ENCODE measurements at regions not wholly inside any gene's neighbourhood (a gene's known extent, or its start where the extent isn't known, plus 50 kb on each side); places are given as distances from the start of the nearest gene placed in this dataset.

- Histone ChIP-seq H3K4me1 (ENCODE audit: control insufficient read depth in 2 of 2, insufficient read depth in 2 of 2, low read length in 2 of 2) (no peaks in the 10 kb centered on the region), H3K36me3 (ENCODE audit: control insufficient read depth in 2 of 3, insufficient read depth in 3 of 3, low read length in 3 of 3) (no peaks in the 10 kb centered on the region), H3K4me3 (ENCODE audit: low read length) (no peak overlapping the region), H3K27ac (ENCODE audit: low read depth, low read length) (no peak overlapping the region), H3K27me3 (ENCODE audit: control insufficient read depth in 2 of 2, insufficient read depth in 2 of 2, low read length in 2 of 2) (no peaks in the 10 kb centered on the region), H3K9me3 (ENCODE audit: control insufficient read depth in 2 of 3, low read length in 3 of 3) (no peaks in the 10 kb centered on the region)
- intact Hi-C loops (cut with micrococcal nuclease) = loop anchor here (1.0 to 5.0 kb wide), 7 partner anchors 65 to 331 kb away; no protein-coding TSS in a partner anchor
- H3K27ac Mint-ChIP-seq = no peak overlapping the region
- no peaks in the 10 kb centered on the region for H3K27me3 Mint-ChIP-seq
- ATAC-seq (peak; percentile 84), DNase-seq (peak; percentile 11 to 73 (median 53))
- H3K4me1 Mint-ChIP-seq = peaks cover 0 to 37% (median 5%) of the 10 kb centered on the region in 7 donors
- POLR2A ChIA-PET = interaction anchor here (0.6 to 0.8 kb wide), 2 partner anchors 74 to 154 kb away, joined by 3 read pairs; no protein-coding TSS in a partner anchor
- H3K4me3 Mint-ChIP-seq = no peak overlapping the region
- peaks cover 0 to 4% (median 0%) of the 10 kb centered on the region in 5 donors for H3K36me3 Mint-ChIP-seq
- peaks cover 0 to 1% (median 0%) of the 10 kb centered on the region in 11 donors for H3K9me3 Mint-ChIP-seq
- CTCF ChIA-PET = interaction anchor here (0.6 to 9.4 kb wide), 18 partner anchors 14 to 953 kb away, joined by 3 to 111 read pairs (median 4); no protein-coding TSS in a partner anchor
These were observed 123.6 kb downstream of the PALM2AKAP2 start for GRCh38 chr9:109903515-109904138.

GRCh38 chr9:109904666-109905065 is 124.7 kb downstream of the PALM2AKAP2 start:
- ATAC-seq = no peak
- ChIA-PET CTCF (interaction anchor here (0.7 to 9.4 kb wide), 6 partner anchors 85 to 244 kb away, joined by 3 to 111 read pairs (median 3); no protein-coding TSS in a partner anchor), POLR2A (no interaction called here)
- Mint-ChIP-seq H3K27ac (no peak overlapping the region), H3K4me1 (peaks cover 0 to 33% (median 5%) of the 10 kb centered on the region in 7 donors), H3K9me3 (peaks cover 0 to 1% (median 0%) of the 10 kb centered on the region in 11 donors), H3K27me3 (no peaks in the 10 kb centered on the region), H3K4me3 (no peak overlapping the region), H3K36me3 (peaks cover 0 to 2% (median 0%) of the 10 kb centered on the region in 5 donors)
- Histone ChIP-seq H3K4me3 (ENCODE audit: low read length) (no peak overlapping the region), H3K36me3 (ENCODE audit: control insufficient read depth in 2 of 3, insufficient read depth in 3 of 3, low read length in 3 of 3) (no peaks in the 10 kb centered on the region), H3K9me3 (ENCODE audit: control insufficient read depth in 2 of 3, low read length in 3 of 3) (no peaks in the 10 kb centered on the region), H3K4me1 (ENCODE audit: control insufficient read depth in 2 of 2, insufficient read depth in 2 of 2, low read length in 2 of 2) (no peaks in the 10 kb centered on the region), H3K27ac (ENCODE audit: low read depth, low read length) (no peak overlapping the region), H3K27me3 (ENCODE audit: control insufficient read depth in 2 of 2, insufficient read depth in 2 of 2, low read length in 2 of 2) (no peaks in the 10 kb centered on the region)
- intact Hi-C loops (cut with micrococcal nuclease) = loop anchor here (5.0 kb wide), 2 partner anchors 68 to 332 kb away; no protein-coding TSS in a partner anchor
- DNase-seq = no peak

GRCh38 chr9:109905472-109905871 is 125.5 kb downstream of the PALM2AKAP2 start:
- peaks cover 0 to 1% (median 0%) of the 10 kb centered on the region in 11 donors for H3K9me3 Mint-ChIP-seq
- H3K9me3 ChIP-seq (ENCODE audit: control insufficient read depth in 2 of 3, low read length in 3 of 3) = no peaks in the 10 kb centered on the region
- no peak for ATAC-seq
- no peaks in the 10 kb centered on the region for H3K36me3 Mint-ChIP-seq
- ChIA-PET POLR2A (no interaction called here), CTCF (interaction anchor here (0.6 to 9.4 kb wide), 5 partner anchors 12 to 245 kb away, joined by 3 to 111 read pairs (median 4); no protein-coding TSS in a partner anchor)
- peaks cover 0 to 27% (median 5%) of the 10 kb centered on the region in 7 donors for H3K4me1 Mint-ChIP-seq
- no peak overlapping the region for H3K27ac ChIP-seq (ENCODE audit: low read depth, low read length)
- no peak for DNase-seq
- H3K36me3 ChIP-seq (ENCODE audit: control insufficient read depth in 2 of 3, insufficient read depth in 3 of 3, low read length in 3 of 3) = no peaks in the 10 kb centered on the region
- intact Hi-C loops (cut with micrococcal nuclease) = no loop called here
- no peaks in the 10 kb centered on the region for H3K27me3 ChIP-seq (ENCODE audit: control insufficient read depth in 2 of 2, insufficient read depth in 2 of 2, low read length in 2 of 2)
- no peak overlapping the region for H3K4me3 ChIP-seq (ENCODE audit: low read length)
- H3K4me3 Mint-ChIP-seq = no peak overlapping the region
- H3K27me3 Mint-ChIP-seq = no peaks in the 10 kb centered on the region
- no peaks in the 10 kb centered on the region for H3K4me1 ChIP-seq (ENCODE audit: control insufficient read depth in 2 of 2, insufficient read depth in 2 of 2, low read length in 2 of 2)
- H3K27ac Mint-ChIP-seq = no peak overlapping the region

- DNase-seq = no peak
- Histone ChIP-seq H3K9me3 (ENCODE audit: control insufficient read depth in 2 of 3, low read length in 3 of 3) (no peaks in the 10 kb centered on the region), H3K4me3 (ENCODE audit: low read length) (no peak overlapping the region), H3K4me1 (ENCODE audit: control insufficient read depth in 2 of 2, insufficient read depth in 2 of 2, low read length in 2 of 2) (no peaks in the 10 kb centered on the region), H3K36me3 (ENCODE audit: control insufficient read depth in 2 of 3, insufficient read depth in 3 of 3, low read length in 3 of 3) (no peaks in the 10 kb centered on the region), H3K27me3 (ENCODE audit: control insufficient read depth in 2 of 2, insufficient read depth in 2 of 2, low read length in 2 of 2) (no peaks in the 10 kb centered on the region), H3K27ac (ENCODE audit: low read depth, low read length) (no peak overlapping the region)
- CTCF ChIA-PET = interaction anchor here (0.6 to 9.4 kb wide), 5 partner anchors 44 to 263 kb away, joined by 5 to 111 read pairs (median 6); no protein-coding TSS in a partner anchor
- no peaks in the 10 kb centered on the region for H3K27me3 Mint-ChIP-seq
- H3K27ac Mint-ChIP-seq = peak overlapping the region in 1 of 9 donors; percentile 1
- POLR2A ChIA-PET = interaction anchor here (1.0 kb wide), 1 partner anchor 12 kb away, joined by 3 read pairs; no protein-coding TSS in a partner anchor
- H3K4me1 Mint-ChIP-seq = peaks cover 0 to 23% (median 5%) of the 10 kb centered on the region in 7 donors
- intact Hi-C loops (cut with micrococcal nuclease) = loop anchor here in 1 of 2 donors (2.0 kb wide), 1 partner anchor 142 kb away; no protein-coding TSS in a partner anchor
- no peaks in the 10 kb centered on the region for H3K36me3 Mint-ChIP-seq
- ATAC-seq = no peak
- no peak overlapping the region for H3K4me3 Mint-ChIP-seq
- peaks cover 0 to 1% (median 0%) of the 10 kb centered on the region in 11 donors for H3K9me3 Mint-ChIP-seq
These were observed 126.9 kb downstream of the PALM2AKAP2 start for GRCh38 chr9:109906766-109907382.

GRCh38 chr9:109907400-109907799 is 127.4 kb downstream of the PALM2AKAP2 start:
- H3K4me1 Mint-ChIP-seq = peaks cover 0 to 23% (median 5%) of the 10 kb centered on the region in 7 donors
- Histone ChIP-seq H3K36me3 (ENCODE audit: control insufficient read depth in 2 of 3, insufficient read depth in 3 of 3, low read length in 3 of 3) (no peaks in the 10 kb centered on the region), H3K4me3 (ENCODE audit: low read length) (no peak overlapping the region), H3K9me3 (ENCODE audit: control insufficient read depth in 2 of 3, low read length in 3 of 3) (no peaks in the 10 kb centered on the region), H3K4me1 (ENCODE audit: control insufficient read depth in 2 of 2, insufficient read depth in 2 of 2, low read length in 2 of 2) (no peaks in the 10 kb centered on the region), H3K27me3 (ENCODE audit: control insufficient read depth in 2 of 2, insufficient read depth in 2 of 2, low read length in 2 of 2) (no peaks in the 10 kb centered on the region), H3K27ac (ENCODE audit: low read depth, low read length) (no peak overlapping the region)
- H3K4me3 Mint-ChIP-seq = no peak overlapping the region
- no peak for DNase-seq
- H3K27ac Mint-ChIP-seq = no peak overlapping the region
- H3K9me3 Mint-ChIP-seq = peaks cover 0 to 1% (median 0%) of the 10 kb centered on the region in 11 donors
- ChIA-PET POLR2A (interaction anchor here (1.0 to 1.2 kb wide), 2 partner anchors 11 to 61 kb away, joined by 3 read pairs; no protein-coding TSS in a partner anchor), CTCF (interaction anchor here (0.5 to 9.4 kb wide), 6 partner anchors 44 to 263 kb away, joined by 5 to 111 read pairs (median 6); no protein-coding TSS in a partner anchor)
- no peak for ATAC-seq
- no peaks in the 10 kb centered on the region for H3K27me3 Mint-ChIP-seq
- intact Hi-C loops (cut with micrococcal nuclease) = loop anchor here in 1 of 2 donors (2.0 kb wide), 1 partner anchor 141 kb away; no protein-coding TSS in a partner anchor
- H3K36me3 Mint-ChIP-seq = no peaks in the 10 kb centered on the region

- H3K27ac Mint-ChIP-seq = no peak overlapping the region
- H3K36me3 Mint-ChIP-seq = no peaks in the 10 kb centered on the region
- H3K27me3 Mint-ChIP-seq = no peaks in the 10 kb centered on the region
- POLR2A ChIA-PET = interaction anchor here (1.0 to 1.2 kb wide), 2 partner anchors 11 to 60 kb away, joined by 3 read pairs; no protein-coding TSS in a partner anchor
- peaks cover 0 to 1% (median 0%) of the 10 kb centered on the region in 11 donors for H3K9me3 Mint-ChIP-seq
- H3K27ac ChIP-seq (ENCODE audit: low read depth, low read length) = no peak overlapping the region
- no peaks in the 10 kb centered on the region for H3K27me3 ChIP-seq (ENCODE audit: control insufficient read depth in 2 of 2, insufficient read depth in 2 of 2, low read length in 2 of 2)
- no peak for ATAC-seq
- H3K4me3 Mint-ChIP-seq = no peak overlapping the region
- no peak for DNase-seq
- H3K9me3 ChIP-seq (ENCODE audit: control insufficient read depth in 2 of 3, low read length in 3 of 3) = no peaks in the 10 kb centered on the region
- CTCF ChIA-PET = interaction anchor here (0.5 to 9.4 kb wide), 5 partner anchors 8 to 151 kb away, joined by 3 to 111 read pairs (median 6); no protein-coding TSS in a partner anchor
- intact Hi-C loops (cut with micrococcal nuclease) = loop anchor here in 1 of 2 donors (2.0 kb wide), 1 partner anchor 141 kb away; no protein-coding TSS in a partner anchor
- no peaks in the 10 kb centered on the region for H3K36me3 ChIP-seq (ENCODE audit: control insufficient read depth in 2 of 3, insufficient read depth in 3 of 3, low read length in 3 of 3)
- H3K4me3 ChIP-seq (ENCODE audit: low read length) = no peak overlapping the region
- peaks cover 0 to 24% (median 5%) of the 10 kb centered on the region in 7 donors for H3K4me1 Mint-ChIP-seq
- no peaks in the 10 kb centered on the region for H3K4me1 ChIP-seq (ENCODE audit: control insufficient read depth in 2 of 2, insufficient read depth in 2 of 2, low read length in 2 of 2)
These were observed 127.9 kb downstream of the PALM2AKAP2 start for GRCh38 chr9:109907810-109908458.

Measured in naive thymus-derived CD4-positive, alpha-beta T cell (primary cell).